Uterus (tissue), 3 donors: ENCODE measurements at regions not wholly inside any gene's neighbourhood (a gene's known extent, or its start where the extent isn't known, plus 50 kb on each side); places are given as distances from the start of the nearest gene placed in this dataset.

Experiments
- DNase-seq, 2 donors: peaks; one replicate each; pipeline ENCODE4 v3.0.0-alpha.2; 2019 to 2020
- H3K27ac ChIP-seq, 2 donors: fragments of 200-600 bp; sonication (generic); 1 replicate in 1 of 2; 2 replicates in 1 of 2; pipeline ENCODE4 v1.5.1; 2016 to 2018
- H3K27me3 ChIP-seq, 2 donors: fragments of 200-600 bp; sonication (generic); one replicate each; pipeline ENCODE4 v1.5.1; 2018 to 2019; ENCODE audit warnings: control low read depth in 1 of 2
- H3K36me3 ChIP-seq, 2 donors: fragments of 200-600 bp; sonication (generic); one replicate each; pipeline ENCODE4 v1.5.1; 2019; ENCODE audit warnings: control low read depth in 1 of 2
- H3K4me1 ChIP-seq, 2 donors: fragments of 200-600 bp; sonication (generic); one replicate each; pipeline ENCODE4 v1.5.1; 2018 to 2019; ENCODE audit warnings: control low read depth in 1 of 2
- H3K4me3 ChIP-seq, 2 donors: fragments of 200-600 bp; sonication (generic); 1 replicate in 1 of 2; 2 replicates in 1 of 2; pipeline ENCODE4 v1.5.1; 2018 to 2019; ENCODE audit warnings: mild to moderate bottlenecking in 1 of 2
- H3K9me3 ChIP-seq, 2 donors: fragments of 200-600 bp; sonication (generic); one replicate each; pipeline ENCODE4 v1.5.1; 2019; ENCODE audit warnings: control low read depth in 1 of 2
- CTCF ChIP-seq, 4 experiments: fragments of 200-600 bp in 2 of 4; fragments of 450-650 bp in 2 of 4; sonication (generic) in 2 of 4; IDR thresholded peaks; one replicate each; pipeline ENCODE4 v1.5.1; 2016 to 2019; ENCODE audit warnings: antibody characterized with exemption in 4 of 4, mild to moderate bottlenecking in 2 of 4, moderate library complexity in 1 of 4
- POLR2A ChIP-seq, 2 donors: fragments of 450-650 bp; IDR thresholded peaks; one replicate each; pipeline ENCODE4 v1.6.1; 2016; ENCODE audit warnings: antibody characterized with exemption in 2 of 2, mild to moderate bottlenecking in 1 of 2, moderate library complexity in 1 of 2
- intact Hi-C: fragments of 100-400 bp; cut with DNase I; formaldehyde crosslinking; loops from one replicate; pipeline ENCODE4 v1.15.1; 2023; ENCODE audit warnings: low total_unique reads
- donor health status: DM: yes; HTN: yes; CAD: no.

GRCh38 chr4:37043342-37043741, 201.2 kb upstream of the NWD2 start:
- DNase-seq = no peak
- TF ChIP-seq POLR2A (IDR thresholded peaks at IDR 0.05) = no peak
- TF ChIP-seq CTCF (IDR thresholded peaks at IDR 0.05) = no peak

DNA sequence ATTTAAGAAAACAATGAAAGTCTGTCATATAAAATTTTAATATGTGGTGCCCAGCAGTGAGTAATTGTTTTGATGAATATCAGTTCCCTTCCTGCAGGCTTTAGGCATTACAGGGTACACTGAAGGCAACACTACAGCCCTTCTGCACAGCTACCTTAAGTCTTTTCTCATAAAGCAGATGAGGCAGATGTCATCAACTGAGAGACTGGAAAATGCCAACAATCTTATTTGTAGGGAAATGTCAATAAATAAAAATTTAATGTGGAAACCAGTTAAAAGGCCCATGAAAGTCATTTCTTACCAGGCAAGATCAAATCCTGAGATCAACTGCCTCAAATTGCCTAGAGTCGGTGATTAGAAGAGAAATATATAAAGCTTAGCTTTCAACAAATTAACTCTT, 193.4 kb upstream of the NWD2 start:
- H3K27me3 ChIP-seq = no peaks in the 10 kb centered on the region
- intact Hi-C loops = no loop called here
- H3K9me3 ChIP-seq = no peaks in the 10 kb centered on the region
- H3K4me1 ChIP-seq = no peaks in the 10 kb centered on the region
- no peak for TF ChIP-seq CTCF (IDR thresholded peaks at IDR 0.05)
- no peak overlapping the region for H3K27ac ChIP-seq
- H3K36me3 ChIP-seq = no peaks in the 10 kb centered on the region
- H3K4me3 ChIP-seq = no peak overlapping the region
- no peak for DNase-seq

More at GRCh38 chr4:37043342-37043741, 201.2 kb upstream of the NWD2 start:
- intact Hi-C loops = no loop called here
- Histone ChIP-seq H3K27ac (no peak overlapping the region), H3K27me3 (no peaks in the 10 kb centered on the region), H3K9me3 (no peaks in the 10 kb centered on the region), H3K36me3 (no peaks in the 10 kb centered on the region), H3K4me3 (no peak overlapping the region), H3K4me1 (no peaks in the 10 kb centered on the region)

GRCh38 chr4:37051866-37052265, 192.7 kb upstream of the NWD2 start:
- Histone ChIP-seq H3K9me3 (no peaks in the 10 kb centered on the region), H3K4me3 (no peak overlapping the region), H3K27me3 (no peaks in the 10 kb centered on the region), H3K36me3 (no peaks in the 10 kb centered on the region), H3K4me1 (no peaks in the 10 kb centered on the region), H3K27ac (no peak overlapping the region)
- TF ChIP-seq POLR2A (IDR thresholded peaks at IDR 0.05) = no peak
- no peak for TF ChIP-seq CTCF (IDR thresholded peaks at IDR 0.05)
- intact Hi-C loops = no loop called here
- DNase-seq = no peak

- Histone ChIP-seq H3K9me3 (no peaks in the 10 kb centered on the region), H3K4me3 (no peak overlapping the region), H3K27ac (no peak overlapping the region), H3K4me1 (no peaks in the 10 kb centered on the region), H3K36me3 (no peaks in the 10 kb centered on the region), H3K27me3 (no peaks in the 10 kb centered on the region)
- intact Hi-C loops = no loop called here
- no peak for DNase-seq
- TF ChIP-seq POLR2A (IDR thresholded peaks at IDR 0.05) (no peak), CTCF (IDR thresholded peaks at IDR 0.05) (no peak)
Observed at GRCh38 chr4:37054531-37055077, 189.9 kb upstream of the NWD2 start.

DNA sequence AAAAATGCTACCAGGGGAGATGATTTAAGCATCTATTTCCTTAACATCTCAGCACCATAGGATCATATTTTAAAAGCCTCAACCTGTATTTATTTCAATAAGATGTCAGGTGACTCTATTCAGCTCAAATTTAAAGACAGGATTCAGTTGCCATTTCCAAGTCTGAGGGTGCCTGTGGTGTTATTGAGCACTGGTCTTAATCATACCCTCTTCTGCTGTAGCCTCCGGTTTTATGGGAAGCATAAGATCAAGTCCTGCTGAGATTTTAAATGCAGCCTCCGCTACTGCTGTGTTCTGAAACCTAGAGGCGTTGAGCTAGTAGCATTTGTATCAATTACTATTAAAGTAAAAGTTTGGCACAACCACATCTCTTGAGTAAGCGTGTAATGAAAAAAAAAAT, 185.7 kb upstream of the NWD2 start:
- intact Hi-C loops = no loop called here
- TF ChIP-seq CTCF (IDR thresholded peaks at IDR 0.05) (no peak), POLR2A (IDR thresholded peaks at IDR 0.05) (no peak)

More for the DNA sequence above, 185.7 kb upstream of the NWD2 start:
- no peaks in the 10 kb centered on the region for H3K4me1 ChIP-seq
- no peak overlapping the region for H3K4me3 ChIP-seq
- H3K27me3 ChIP-seq = no peaks in the 10 kb centered on the region
- no peak overlapping the region for H3K27ac ChIP-seq
- no peak for DNase-seq
- no peaks in the 10 kb centered on the region for H3K9me3 ChIP-seq
- no peaks in the 10 kb centered on the region for H3K36me3 ChIP-seq
